Neural cell (in vitro differentiated cells): ENCODE measurements at regions not wholly inside any gene's neighbourhood (a gene's known extent, or its start where the extent isn't known, plus 50 kb on each side); places are given as distances from the start of the nearest gene placed in this dataset.

Source experiments
- H2AFZ ChIP-seq: fragments of 200-600, 300-800 bp; sonication (generic), shearing (Covaris generic); 2 replicates; pipeline ENCODE4 v1.6.0; 2014; ENCODE audit warnings: low read depth, mild to moderate bottlenecking, antibody characterized with exemption, low read length, moderate library complexity
- H3F3A ChIP-seq: fragments of 200-600 bp; shearing (Covaris generic); 2 replicates; pipeline ENCODE4 v1.6.1; 2016; ENCODE audit warnings: mild to moderate bottlenecking, moderate library complexity, mixed read lengths, antibody characterized with exemption, low read length; ENCODE audit not compliant: insufficient read depth, poor library complexity, severe bottlenecking
- H3K27ac ChIP-seq: fragments of 200-600, 300-800 bp; sonication (generic), shearing (Covaris generic); 2 replicates; pipeline ENCODE4 v1.5.1; 2014; ENCODE audit warnings: mild to moderate bottlenecking, low read length, moderate library complexity
- H3K27me3 ChIP-seq: fragments of 300-800, 200-600 bp; sonication (generic), shearing (Covaris generic); 2 replicates; pipeline ENCODE4 v1.6.0; 2014; ENCODE audit warnings: mild to moderate bottlenecking, low read depth, low read length, moderate library complexity; ENCODE audit not compliant: insufficient read depth
- H3K36me3 ChIP-seq: fragments of 300-800, 200-600 bp; sonication (generic), shearing (Covaris generic); 2 replicates; pipeline ENCODE4 v1.5.1; 2014; ENCODE audit warnings: mild to moderate bottlenecking, antibody characterized with exemption, low read length, moderate library complexity; ENCODE audit not compliant: insufficient read depth
- H3K4me2 ChIP-seq: fragments of 300-800, 200-600 bp; sonication (generic), shearing (Covaris generic); 2 replicates; pipeline ENCODE4 v1.6.0; 2014; ENCODE audit warnings: mild to moderate bottlenecking, low read length
- H3K4me3 ChIP-seq: fragments of 300-800, 200-600 bp; sonication (generic), shearing (Covaris generic); 2 replicates; pipeline ENCODE4 v1.5.1; 2014; ENCODE audit warnings: mild to moderate bottlenecking, low read length, moderate library complexity
- H3K79me2 ChIP-seq: fragments of 200-600 bp; shearing (Covaris generic); replicated peaks from 2 replicates; pipeline ENCODE4 v1.6.0; 2014; ENCODE audit warnings: mild to moderate bottlenecking, low read length, moderate library complexity; ENCODE audit not compliant: insufficient read depth
- H3K9ac ChIP-seq: fragments of 300-800, 200-600 bp; sonication (generic), shearing (Covaris generic); 2 replicates; pipeline ENCODE4 v1.6.1; 2016; ENCODE audit warnings: mild to moderate bottlenecking, low read length, mixed read lengths
- H3K9me2 ChIP-seq: fragments of 200-600 bp; shearing (Covaris generic); 2 replicates; pipeline ENCODE4 v1.6.1; 2016; ENCODE audit warnings: mild to moderate bottlenecking, low read length, mixed read lengths; ENCODE audit not compliant: insufficient read depth
- H3K9me3 ChIP-seq: fragments of 200-600, 300-800 bp; sonication (generic), shearing (Covaris generic); 2 replicates; pipeline ENCODE4 v1.6.1; 2016; ENCODE audit warnings: mild to moderate bottlenecking, mixed run types, low read length, moderate library complexity, mixed read lengths
- H4K20me1 ChIP-seq: fragments of 200-600 bp; shearing (Covaris generic); 2 replicates; pipeline ENCODE4 v1.6.1; 2016; ENCODE audit warnings: mild to moderate bottlenecking, mixed run types; ENCODE audit not compliant: insufficient read depth
- CTCF ChIP-seq: fragments of 450-650 bp; IDR thresholded peaks from 2 replicates; pipeline ENCODE4 v1.5.1; 2014; ENCODE audit warnings: antibody characterized with exemption, mild to moderate bottlenecking, moderate library complexity; ENCODE audit not compliant: poor library complexity, severe bottlenecking
- EP300 ChIP-seq: fragments of 450-650 bp; conservative IDR thresholded peaks from 2 replicates; pipeline ENCODE4 v1.6.1; 2014; ENCODE audit warnings: antibody characterized with exemption, mild to moderate bottlenecking, moderate library complexity; ENCODE audit not compliant: poor library complexity, severe bottlenecking
- EZH2 ChIP-seq: fragments of 200-600, 300-800 bp; shearing (Covaris generic), sonication (generic); IDR thresholded peaks from 2 replicates; pipeline ENCODE4 v1.6.1; 2014; ENCODE audit warnings: antibody characterized with exemption, low read length, borderline replicate concordance, mild to moderate bottlenecking; ENCODE audit not compliant: insufficient read depth, poor library complexity, severe bottlenecking
- MXI1 ChIP-seq: fragments of 450-650 bp; conservative IDR thresholded peaks from 2 replicates; pipeline ENCODE4 v1.6.1; 2014; ENCODE audit warnings: antibody characterized with exemption, mild to moderate bottlenecking; ENCODE audit not compliant: poor library complexity, severe bottlenecking
- POLR2AphosphoS5 ChIP-seq: IDR thresholded peaks from 2 replicates; pipeline ENCODE4 v1.6.1; 2012
- RAD21 ChIP-seq: fragments of 450-650 bp; conservative IDR thresholded peaks from 2 replicates; pipeline ENCODE4 v1.6.1; 2014; ENCODE audit warnings: antibody characterized with exemption, mild to moderate bottlenecking, moderate library complexity
- REST ChIP-seq: IDR thresholded peaks from 2 replicates; pipeline ENCODE4 v1.6.1; 2012; ENCODE audit warnings: borderline replicate concordance
- SMC3 ChIP-seq: fragments of 450-650 bp; conservative IDR thresholded peaks from 2 replicates; pipeline ENCODE4 v1.6.1; 2014; ENCODE audit warnings: antibody characterized with exemption, mild to moderate bottlenecking, moderate library complexity; ENCODE audit not compliant: poor library complexity
- TAF1 ChIP-seq: IDR thresholded peaks from 2 replicates; pipeline ENCODE4 v1.6.1; 2012; ENCODE audit warnings: low read depth

- Histone ChIP-seq H4K20me1 (no peaks in the 10 kb centered on the region), H3K9ac (no peak overlapping the region), H3K27me3 (no peaks in the 10 kb centered on the region), H3K27ac (no peak overlapping the region), H3K9me2 (no peaks in the 10 kb centered on the region), H3K9me3 (no peaks in the 10 kb centered on the region), H3K36me3 (no peaks in the 10 kb centered on the region), H2AFZ (no peak overlapping the region), H3K4me2 (no peak overlapping the region), H3K4me3 (no peak overlapping the region), H3F3A (no peaks in the 10 kb centered on the region), H3K79me2 (no peaks in the 10 kb centered on the region)
- TF ChIP-seq EP300 (no peak), RAD21 (no peak), EZH2 (no peak), REST (no peak), POLR2AphosphoS5 (no peak), MXI1 (no peak), TAF1 (no peak), SMC3 (no peak), CTCF (no peak)
These were observed 184.0 kb downstream of the FCRL5 start for GRCh38 chr1:157368363-157368762.

GRCh38 chr1:157367870-157368269 is 184.4 kb downstream of the FCRL5 start:
- no peaks in the 10 kb centered on the region for H3K79me2 ChIP-seq
- H3K4me3 ChIP-seq: no peak overlapping the region
- no peaks in the 10 kb centered on the region for H3F3A ChIP-seq
- H3K4me2 ChIP-seq: no peak overlapping the region
- H2AFZ ChIP-seq: no peak overlapping the region
- H3K27ac ChIP-seq: no peak overlapping the region
- no peaks in the 10 kb centered on the region for H4K20me1 ChIP-seq
- H3K9ac ChIP-seq: no peak overlapping the region
- no peaks in the 10 kb centered on the region for H3K9me2 ChIP-seq
- H3K36me3 ChIP-seq: no peaks in the 10 kb centered on the region
- no peaks in the 10 kb centered on the region for H3K9me3 ChIP-seq
- H3K27me3 ChIP-seq: no peaks in the 10 kb centered on the region
- TF ChIP-seq POLR2AphosphoS5 (no peak), RAD21 (no peak), EZH2 (no peak), EP300 (no peak), SMC3 (no peak), CTCF (no peak), REST (no peak), TAF1 (no peak), MXI1 (no peak)
